ENCODE measurements at regions not wholly inside any gene's neighbourhood (a gene's known extent, or its start where the extent isn't known, plus 50 kb on each side); places are given as distances from the start of the nearest gene placed in this dataset.

DNA sequence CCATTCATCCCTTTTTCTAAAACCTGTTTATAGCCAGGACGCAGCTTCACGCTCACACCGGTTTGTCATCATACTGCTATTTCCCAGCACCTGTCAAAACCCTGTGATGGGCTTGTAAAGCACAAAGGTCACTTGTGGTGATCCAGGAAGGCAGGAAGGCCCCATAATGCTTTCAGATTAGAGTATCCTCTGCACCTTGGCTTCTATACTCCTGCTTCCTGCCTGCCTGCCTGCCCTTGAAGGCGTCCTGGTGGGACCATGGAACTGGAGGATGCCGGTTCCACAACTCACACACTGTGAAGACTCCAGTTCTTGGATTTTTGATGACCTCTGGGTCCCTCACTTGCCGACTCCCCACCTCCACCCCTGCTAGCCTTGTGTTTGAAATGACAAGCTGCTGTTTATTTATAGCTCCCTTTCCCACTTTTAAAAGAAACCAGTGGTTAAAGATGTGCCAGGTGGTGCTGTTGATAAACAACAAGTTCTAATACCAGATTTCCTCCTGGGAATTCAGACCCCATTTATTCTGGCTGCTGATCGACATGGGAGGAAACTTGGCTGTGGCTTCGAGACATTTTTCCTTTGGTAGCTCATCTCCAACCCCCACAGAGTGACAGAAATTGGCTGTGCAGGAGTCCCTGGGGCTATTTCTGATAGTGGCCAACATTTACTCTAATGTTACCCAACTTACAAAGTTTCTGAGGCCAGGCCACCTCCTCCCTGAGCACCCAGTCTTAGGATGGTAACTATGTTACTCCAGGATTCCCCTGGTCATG is 211.5 kb downstream of the KDR start:
- H3K4me1 Mint-ChIP-seq, result peaks cover 7 to 12% of the 10 kb centered on the region in 2 experiments
- Histone ChIP-seq H3K79me2 (ENCODE audit: insufficient read depth, low read length) (no peaks in the 10 kb centered on the region), H3K23me2 (ENCODE audit: insufficient read length, low read depth, low read length, poor library complexity, severe bottlenecking) (no peaks in the 10 kb centered on the region), H3K9me3 (ENCODE audit: control insufficient read depth, low read depth, low read length) (no peaks in the 10 kb centered on the region), H2BK15ac (ENCODE audit: low read depth, low read length) (no peak overlapping the region), H2AFZ (ENCODE audit: low read length) (no peak overlapping the region), H2AK5ac (ENCODE audit: insufficient read length, low read length) (no peak overlapping the region), H3K4me1 (ENCODE audit: insufficient read depth, low read length) (0 out of 2 replicates have a peak, but pooled peaks cover 3% of the 10 kb centered on the region), H2BK120ac (ENCODE audit: low read depth, low read length, poor library complexity, severe bottlenecking) (no peak overlapping the region), H2BK5ac (ENCODE audit: insufficient read length, low read length) (no peak overlapping the region), H4K91ac (ENCODE audit: insufficient read length, low read depth, low read length) (no peak overlapping the region), H3K23ac (ENCODE audit: insufficient read length, low read depth, low read length) (no peak overlapping the region), H4K20me1 (ENCODE audit: control insufficient read depth, insufficient read depth, insufficient read length) (no peaks in the 10 kb centered on the region), H3K14ac (ENCODE audit: insufficient read depth, low read length) (no peak overlapping the region), H3K27ac (ENCODE audit: insufficient read length, low read depth, low read length) (no peak overlapping the region), H4K5ac (ENCODE audit: insufficient read length, low read depth, low read length) (no peak overlapping the region), H3K79me1 (ENCODE audit: insufficient read depth, low read depth, low read length, poor library complexity, severe bottlenecking) (no peaks in the 10 kb centered on the region), H2BK12ac (ENCODE audit: insufficient read length, low read depth, low read length) (no peak overlapping the region), H3K27me3 (ENCODE audit: insufficient read depth, low read length) (no peaks in the 10 kb centered on the region), H3K9ac (ENCODE audit: extremely low read depth, insufficient read length, low read length) (no peak overlapping the region), H3K4me2 (ENCODE audit: insufficient read depth, insufficient read length, low read length) (no peak overlapping the region), H3K18ac (ENCODE audit: insufficient read length, low read depth, low read length) (no peak overlapping the region), H2BK20ac (ENCODE audit: low read depth, low read length, poor library complexity, severe bottlenecking) (no peak overlapping the region), H3K56ac (ENCODE audit: insufficient read length, low read depth, low read length) (no peak overlapping the region), H3T11ph (ENCODE audit: low read length) (no peak overlapping the region), H3K4ac (ENCODE audit: low read depth, low read length) (no peak overlapping the region), H4K8ac (replicated peaks; ENCODE audit: insufficient read length, low read depth, low read length) (no peak overlapping the region)
- no peak for DNase-seq
- H3K4me3 Mint-ChIP-seq, result no peak overlapping the region
- H3K36me3 Mint-ChIP-seq (ENCODE audit: insufficient read depth in 1 of 3, low read depth in 3 of 3), result no peaks in the 10 kb centered on the region
- no peak overlapping the region for H3K27ac Mint-ChIP-seq
- TF ChIP-seq, protein P1, sequence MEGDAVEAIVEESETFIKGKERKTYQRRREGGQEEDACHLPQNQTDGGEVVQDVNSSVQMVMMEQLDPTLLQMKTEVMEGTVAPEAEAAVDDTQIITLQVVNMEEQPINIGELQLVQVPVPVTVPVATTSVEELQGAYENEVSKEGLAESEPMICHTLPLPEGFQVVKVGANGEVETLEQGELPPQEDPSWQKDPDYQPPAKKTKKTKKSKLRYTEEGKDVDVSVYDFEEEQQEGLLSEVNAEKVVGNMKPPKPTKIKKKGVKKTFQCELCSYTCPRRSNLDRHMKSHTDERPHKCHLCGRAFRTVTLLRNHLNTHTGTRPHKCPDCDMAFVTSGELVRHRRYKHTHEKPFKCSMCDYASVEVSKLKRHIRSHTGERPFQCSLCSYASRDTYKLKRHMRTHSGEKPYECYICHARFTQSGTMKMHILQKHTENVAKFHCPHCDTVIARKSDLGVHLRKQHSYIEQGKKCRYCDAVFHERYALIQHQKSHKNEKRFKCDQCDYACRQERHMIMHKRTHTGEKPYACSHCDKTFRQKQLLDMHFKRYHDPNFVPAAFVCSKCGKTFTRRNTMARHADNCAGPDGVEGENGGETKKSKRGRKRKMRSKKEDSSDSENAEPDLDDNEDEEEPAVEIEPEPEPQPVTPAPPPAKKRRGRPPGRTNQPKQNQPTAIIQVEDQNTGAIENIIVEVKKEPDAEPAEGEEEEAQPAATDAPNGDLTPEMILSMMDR (conservative IDR thresholded peaks at IDR 0.05), result no peak
- no peaks in the 10 kb centered on the region for H3K27me3 Mint-ChIP-seq (ENCODE audit: low read depth)
- no CpG with 5 or more reads among the region's 8 CpGs for WGBS (ENCODE audit: extremely low coverage, insufficient read length, low lambda C conversion rate)
- H3K9me3 Mint-ChIP-seq, result no peaks in the 10 kb centered on the region
